ENCODE measurements at regions not wholly inside any gene's neighbourhood (a gene's known extent, or its start where the extent isn't known, plus 50 kb on each side); places are given as distances from the start of the nearest gene placed in this dataset.

GRCh38 chr18:67973916-67974315 is 457.4 kb upstream of the DSEL start:
- BruUV-seq (replicated peaks), result no TSS peak
- in situ Hi-C loops (cut with HindIII; ENCODE audit: low pct_unique_long_range_greater_than_20kb, low sequenced_read_pairs) (no loop called here), intact Hi-C loops (cut with micrococcal nuclease; ENCODE audit: unreplicated experiment) (no loop called here)
- Histone ChIP-seq H3K4me3 (ENCODE audit: low read depth in 2 of 2, low read length in 2 of 2) (no peak overlapping the region), H3K36me3 (ENCODE audit: control insufficient read depth, insufficient read depth, low read length) (no peaks in the 10 kb centered on the region), H3K27me3 (ENCODE audit: control insufficient read depth, insufficient read depth, low read length) (no peaks in the 10 kb centered on the region), H3K27ac (ENCODE audit: low read length) (no peak overlapping the region), H3K9me3 (ENCODE audit: control insufficient read depth, insufficient read depth, low read depth, low read length) (no peaks in the 10 kb centered on the region), H3K4me1 (ENCODE audit: control insufficient read depth, insufficient read depth, low read length) (no peaks in the 10 kb centered on the region)
- ChIA-PET POLR2A (no interaction called here), CTCF (no interaction called here)
- DNase-seq (ENCODE audit: low read depth, low spot score), result no peak
- ATAC-seq, result no peak
- no peak for TF ChIP-seq REST (IDR thresholded peaks at IDR 0.05; ENCODE audit: insufficient read depth in 1 of 2, low read depth in 2 of 2, low read length in 1 of 2)
- no peak for TF ChIP-seq CTCF (IDR thresholded peaks at IDR 0.05)
- TF ChIP-seq TCF7L2 (IDR thresholded peaks at IDR 0.05; ENCODE audit: low read depth, low read length), result no peak
- TF ChIP-seq SIN3A (IDR thresholded peaks at IDR 0.05; ENCODE audit: borderline replicate concordance, insufficient read depth, low read depth, low read length), result no peak

GRCh38 chr18:67969458-67969857 is 452.9 kb upstream of the DSEL start:
- Histone ChIP-seq H3K27ac (ENCODE audit: low read length) (no peak overlapping the region), H3K4me3 (ENCODE audit: low read depth in 2 of 2, low read length in 2 of 2) (no peak overlapping the region), H3K9me3 (ENCODE audit: control insufficient read depth, insufficient read depth, low read depth, low read length) (no peaks in the 10 kb centered on the region), H3K36me3 (ENCODE audit: control insufficient read depth, insufficient read depth, low read length) (no peaks in the 10 kb centered on the region), H3K4me1 (ENCODE audit: control insufficient read depth, insufficient read depth, low read length) (no peaks in the 10 kb centered on the region), H3K27me3 (ENCODE audit: control insufficient read depth, insufficient read depth, low read length) (no peaks in the 10 kb centered on the region)
- ChIA-PET POLR2A (no interaction called here), CTCF (no interaction called here)
- DNase-seq (ENCODE audit: low read depth, low spot score) (no peak), ATAC-seq (no peak)
- TF ChIP-seq TCF7L2 (IDR thresholded peaks at IDR 0.05; ENCODE audit: low read depth, low read length) (no peak), SIN3A (IDR thresholded peaks at IDR 0.05; ENCODE audit: borderline replicate concordance, insufficient read depth, low read depth, low read length) (no peak), CTCF (IDR thresholded peaks at IDR 0.05) (no peak), REST (IDR thresholded peaks at IDR 0.05; ENCODE audit: insufficient read depth in 1 of 2, low read depth in 2 of 2, low read length in 1 of 2) (no peak), POLR2AphosphoS5 (IDR thresholded peaks at IDR 0.05; ENCODE audit: low read depth, low read length) (no peak)
- in situ Hi-C loops (cut with HindIII; ENCODE audit: low pct_unique_long_range_greater_than_20kb, low sequenced_read_pairs), result no loop called here
- no TSS peak for BruUV-seq (replicated peaks)
- intact Hi-C loops (cut with micrococcal nuclease; ENCODE audit: unreplicated experiment), result no loop called here
